ENCODE measurements at regions not wholly inside any gene's neighbourhood (a gene's known extent, or its start where the extent isn't known, plus 50 kb on each side); places are given as distances from the start of the nearest gene placed in this dataset.

- Histone ChIP-seq H3K4me1 (ENCODE audit: insufficient read depth, low read length) (no peaks in the 10 kb centered on the region), H3K9me3 (ENCODE audit: low read length) (no peaks in the 10 kb centered on the region), H4K20me1 (ENCODE audit: insufficient read depth, low read length) (no peaks in the 10 kb centered on the region), H3K27me3 (ENCODE audit: control insufficient read depth in 1 of 2, insufficient read depth in 2 of 2, low read length in 2 of 2) (no peaks in the 10 kb centered on the region), H3K27ac (ENCODE audit: extremely low read length, insufficient read depth, low read length) (no peak overlapping the region), H3K79me2 (ENCODE audit: insufficient read depth, low read length) (no peaks in the 10 kb centered on the region), H3K4me3 (replicated peaks in 1 of 3; ENCODE audit: insufficient read depth in 1 of 3, low read depth in 2 of 3, low read length in 3 of 3) (no peak overlapping the region), H2AFZ (ENCODE audit: low read length) (no peak overlapping the region), H3K4me2 (ENCODE audit: low read depth, low read length) (no peak overlapping the region), H3K36me3 (replicated peaks in 1 of 2; ENCODE audit: control insufficient read depth in 1 of 2, insufficient read depth in 2 of 2, low read length in 2 of 2) (no peaks in the 10 kb centered on the region), H3K9ac (ENCODE audit: insufficient read depth, low read depth, low read length) (no peak overlapping the region)
- intact Hi-C loops (cut with micrococcal nuclease; ENCODE audit: unreplicated experiment) (loop anchor here (1.0 to 2.0 kb wide), 4 partner anchors 78 to 390 kb away; partner anchors contain the start of gene GAREM1), in situ Hi-C loops (cut with HindIII; ENCODE audit: extremely low pct_ligation_motif_present, low pct_unique_long_range_greater_than_20kb) (no loop called here)
- no TSS peak for BruUV-seq (replicated peaks)
- ATAC-seq = no peak
- TF ChIP-seq MEF2D (CRISPR knock-in tag; IDR thresholded peaks at IDR 0.05) = no peak
- TF ChIP-seq TRAFD1 (CRISPR knock-in tag; IDR thresholded peaks at IDR 0.05; ENCODE audit: borderline replicate concordance) = no peak
- TF ChIP-seq PHF5A (CRISPR knock-in tag; IDR thresholded peaks at IDR 0.05; ENCODE audit: low read depth, unreplicated experiment) = no peak
- no peak for TF ChIP-seq ZFX (CRISPR knock-in tag; IDR thresholded peaks at IDR 0.05; ENCODE audit: low read depth)
- no peak for TF ChIP-seq ZNF816 (CRISPR knock-in tag; IDR thresholded peaks at IDR 0.05; ENCODE audit: borderline replicate concordance)
- TF ChIP-seq ZNF850 (CRISPR knock-in tag; conservative IDR thresholded peaks at IDR 0.05) = 0 out of 2 replicates have a peak, but pooled peaks have one; percentile 36
- CTCF ChIA-PET (ENCODE audit: low intra/inter-chr PET ratio, low total read pairs) = interaction anchor here (0.9 to 6.1 kb wide), 4 partner anchors 109 to 391 kb away, joined by 5 to 84 read pairs (median 46); no protein-coding TSS in a partner anchor
- POLR2A ChIA-PET = no interaction called here
- WGBS (ENCODE audit: low lambda C conversion rate) = 23% methylated on average over 3 of the region's 3 CpGs
- DNase-seq (ENCODE audit: low spot score) = no peak
- FAIRE-seq = no peak
Observed at GRCh38 chr18:32548688-32549087, 78.0 kb upstream of the GAREM1 start.

GRCh38 chr18:32545631-32546030, 74.9 kb upstream of the GAREM1 start:
- H3K79me2 ChIP-seq (ENCODE audit: insufficient read depth, low read length) = no peaks in the 10 kb centered on the region
- TF ChIP-seq ZNF431 (CRISPR knock-in tag; IDR thresholded peaks at IDR 0.05; ENCODE audit: borderline replicate concordance, low read depth) (no peak), ZBTB7A (CRISPR knock-in tag; IDR thresholded peaks at IDR 0.05) (no peak), MBNL3 (CRISPR knock-in tag; conservative IDR thresholded peaks at IDR 0.05) (no peak), ZNF382 (CRISPR knock-in tag; IDR thresholded peaks at IDR 0.05; ENCODE audit: borderline replicate concordance) (no peak), U2AF1 (optimal IDR thresholded peaks at IDR 0.05; ENCODE audit: low read depth, low read length) (no peak), ZNF777 (CRISPR knock-in tag; IDR thresholded peaks at IDR 0.05) (no peak), ZNF138 (CRISPR knock-in tag; IDR thresholded peaks at IDR 0.05; ENCODE audit: low read depth) (no peak), ZNF740 (CRISPR knock-in tag; IDR thresholded peaks at IDR 0.05) (no peak), KLF16 (CRISPR knock-in tag; IDR thresholded peaks at IDR 0.05) (no peak)
- no TSS peak for BruUV-seq (replicated peaks)
- H3K27me3 ChIP-seq (ENCODE audit: control insufficient read depth in 1 of 2, insufficient read depth in 2 of 2, low read length in 2 of 2) = no peaks in the 10 kb centered on the region
- H3K9me3 ChIP-seq (ENCODE audit: low read length) = no peaks in the 10 kb centered on the region
- FAIRE-seq (no peak), ATAC-seq (no peak), DNase-seq (ENCODE audit: low spot score) (no peak)
- ChIA-PET POLR2A (no interaction called here), CTCF (ENCODE audit: low intra/inter-chr PET ratio, low total read pairs) (no interaction called here)
- intact Hi-C loops (cut with micrococcal nuclease; ENCODE audit: unreplicated experiment) = no loop called here
- H2AFZ ChIP-seq (ENCODE audit: low read length) = no peak overlapping the region
- in situ Hi-C loops (cut with HindIII; ENCODE audit: extremely low pct_ligation_motif_present, low pct_unique_long_range_greater_than_20kb) = no loop called here
- H3K4me3 ChIP-seq (replicated peaks in 1 of 3; ENCODE audit: insufficient read depth in 1 of 3, low read depth in 2 of 3, low read length in 3 of 3) = no peak overlapping the region
- 16% methylated on average over 2 of the region's 2 CpGs for WGBS (ENCODE audit: low lambda C conversion rate)
- no peaks in the 10 kb centered on the region for H3K4me1 ChIP-seq (ENCODE audit: insufficient read depth, low read length)
- no peaks in the 10 kb centered on the region for H3K36me3 ChIP-seq (replicated peaks in 1 of 2; ENCODE audit: control insufficient read depth in 1 of 2, insufficient read depth in 2 of 2, low read length in 2 of 2)
- H3K27ac ChIP-seq (ENCODE audit: extremely low read length, insufficient read depth, low read length) = no peak overlapping the region
- no peak overlapping the region for H3K9ac ChIP-seq (ENCODE audit: insufficient read depth, low read depth, low read length)
- no peak overlapping the region for H3K4me2 ChIP-seq (ENCODE audit: low read depth, low read length)
- no peaks in the 10 kb centered on the region for H4K20me1 ChIP-seq (ENCODE audit: insufficient read depth, low read length)
